Karpas-422 (cell line): ENCODE measurements at regions not wholly inside any gene's neighbourhood (a gene's known extent, or its start where the extent isn't known, plus 50 kb on each side); places are given as distances from the start of the nearest gene placed in this dataset.
"Not testable (repeated sequence)": the region's sequence is repeated elsewhere in the genome, so short reads cannot be mapped to it uniquely, and the experiment has no call there.

Source experiments
- DNase-seq: peaks from one replicate; pipeline ENCODE4 v3.0.0-alpha.2; 2015
- H2AFZ ChIP-seq: fragments of 200-600 bp; sonication (generic); 2 replicates; pipeline ENCODE4 v1.6.1; 2014; ENCODE audit warnings: antibody characterized with exemption, low read length, mixed read lengths
- H3K27ac ChIP-seq: fragments of 200-600 bp; sonication (generic); 2 replicates; pipeline ENCODE4 v1.5.1; 2014; ENCODE audit warnings: mild to moderate bottlenecking, low read length, moderate library complexity
- H3K27me3 ChIP-seq: fragments of 200-600 bp; sonication (generic); 2 replicates; pipeline ENCODE4 v1.6.1; 2014; ENCODE audit warnings: low read length, mixed read lengths
- H3K36me3 ChIP-seq: fragments of 200-600 bp; sonication (generic); 2 replicates; pipeline ENCODE4 v1.6.1; 2014; ENCODE audit warnings: low read length, mixed read lengths; ENCODE audit not compliant: insufficient read depth
- H3K4me1 ChIP-seq: fragments of 200-600 bp; sonication (generic); 2 replicates; pipeline ENCODE4 v1.6.1; 2014; ENCODE audit warnings: mild to moderate bottlenecking, low read length, mixed read lengths
- H3K4me2 ChIP-seq: fragments of 200-600 bp; sonication (generic); 2 replicates; pipeline ENCODE4 v1.6.1; 2014; ENCODE audit warnings: low read length, low read depth, mild to moderate bottlenecking; ENCODE audit not compliant: poor library complexity, severe bottlenecking
- H3K4me3 ChIP-seq: fragments of 200-600 bp; sonication (generic); 2 replicates; pipeline ENCODE4 v1.5.1; 2014; ENCODE audit warnings: mild to moderate bottlenecking, antibody characterized with exemption, low read length, mixed read lengths
- H3K79me2 ChIP-seq: fragments of 200-600 bp; sonication (generic); 2 replicates; pipeline ENCODE4 v1.6.1; 2014; ENCODE audit warnings: mild to moderate bottlenecking, low read length, mixed read lengths
- H3K9ac ChIP-seq: fragments of 200-600 bp; sonication (generic); 2 replicates; pipeline ENCODE4 v1.6.0; 2014; ENCODE audit warnings: low read length
- H3K9me2 ChIP-seq: fragments of 200-600 bp; sonication (generic), shearing (Covaris generic); replicated peaks from 2 replicates; pipeline ENCODE4 v1.6.0; 2014; ENCODE audit warnings: mild to moderate bottlenecking, low read length, moderate library complexity; ENCODE audit not compliant: insufficient read depth
- H3K9me3 ChIP-seq: fragments of 300-700, 200-600 bp; sonication (generic); 2 replicates; pipeline ENCODE4 v1.6.1; 2014; ENCODE audit warnings: low read length, mixed read lengths
- H4K20me1 ChIP-seq: fragments of 200-600 bp; sonication (generic); 2 replicates; pipeline ENCODE4 v1.6.1; 2014; ENCODE audit warnings: mild to moderate bottlenecking, antibody characterized with exemption, low read length, low read depth; ENCODE audit not compliant: insufficient read depth

DNA sequence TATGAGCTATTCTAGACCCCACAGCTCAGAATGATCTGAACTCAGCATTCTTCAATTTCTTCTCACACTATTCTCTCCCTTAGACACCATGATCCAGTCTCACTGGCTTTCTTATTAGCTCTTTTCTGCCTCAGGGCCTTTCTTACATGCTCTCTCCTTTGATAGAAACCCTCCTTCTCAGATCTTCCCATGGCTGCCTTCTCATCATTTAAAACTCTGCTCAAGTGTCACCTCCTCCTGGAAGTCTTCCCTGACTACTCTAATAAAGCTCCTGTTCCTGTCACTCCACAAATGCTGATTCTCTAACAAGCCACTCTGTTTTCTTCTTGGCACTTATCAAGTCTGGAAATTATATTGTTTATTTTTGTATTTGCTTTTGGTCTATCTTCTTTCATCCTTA lies 131.1 kb downstream of the HNMT start:
- Histone ChIP-seq H3K4me3 (no peak overlapping the region), H3K4me1 (no peaks in the 10 kb centered on the region), H3K4me2 (no peak overlapping the region), H3K27ac (no peak overlapping the region), H3K9ac (no peak overlapping the region), H2AFZ (no peak overlapping the region), H3K9me2 (no peaks in the 10 kb centered on the region), H4K20me1 (0 out of 2 replicates have a peak, but pooled peaks cover 3% of the 10 kb centered on the region), H3K27me3 (no peaks in the 10 kb centered on the region), H3K36me3 (no peaks in the 10 kb centered on the region), H3K79me2 (no peaks in the 10 kb centered on the region), H3K9me3 (no peaks in the 10 kb centered on the region)
- no peak for DNase-seq

- H3K79me2 ChIP-seq, H3K4me1 ChIP-seq, DNase-seq, H3K9me3 ChIP-seq, H4K20me1 ChIP-seq, H3K27ac ChIP-seq, H3K9ac ChIP-seq, H3K36me3 ChIP-seq, H2AFZ ChIP-seq, H3K27me3 ChIP-seq, H3K4me2 ChIP-seq, H3K9me2 ChIP-seq, H3K4me3 ChIP-seq: not testable (repeated sequence)
Observed at GRCh38 chr2:138099288-138099687, 135.0 kb downstream of the HNMT start.

GRCh38 chr2:138101718-138102117 lies 137.4 kb downstream of the HNMT start:
- DNase-seq = no peak
- Histone ChIP-seq H3K79me2 (no peaks in the 10 kb centered on the region), H3K9me3 (no peaks in the 10 kb centered on the region), H2AFZ (no peak overlapping the region), H4K20me1 (no peaks in the 10 kb centered on the region), H3K36me3 (no peaks in the 10 kb centered on the region), H3K27me3 (no peaks in the 10 kb centered on the region), H3K9ac (no peak overlapping the region), H3K27ac (no peak overlapping the region), H3K9me2 (no peaks in the 10 kb centered on the region), H3K4me1 (no peaks in the 10 kb centered on the region), H3K4me2 (no peak overlapping the region), H3K4me3 (no peak overlapping the region)

DNA sequence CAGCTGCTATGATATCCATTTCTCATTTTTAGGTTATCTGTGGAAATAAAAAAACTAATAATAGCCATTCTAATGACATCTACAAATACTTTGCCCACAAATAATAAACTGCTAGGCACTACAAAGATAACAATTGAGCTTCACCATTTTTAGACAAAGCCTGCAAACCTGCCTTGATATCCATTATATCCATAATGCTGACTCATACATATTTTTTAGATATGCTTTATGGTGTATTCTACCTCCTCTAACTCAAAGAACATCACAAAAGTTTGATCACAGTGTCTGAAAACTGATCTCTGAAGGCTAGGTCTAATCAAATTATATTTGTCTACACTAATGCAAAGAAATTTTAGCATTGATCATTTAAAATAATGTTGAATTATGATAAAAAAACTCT lies 138.4 kb downstream of the HNMT start:
- H3K27me3 ChIP-seq = no peaks in the 10 kb centered on the region
- no peaks in the 10 kb centered on the region for H3K4me1 ChIP-seq
- H4K20me1 ChIP-seq = no peaks in the 10 kb centered on the region
- H3K36me3 ChIP-seq = no peaks in the 10 kb centered on the region
- no peak for DNase-seq
- H3K9me3 ChIP-seq = no peaks in the 10 kb centered on the region
- no peak overlapping the region for H3K4me2 ChIP-seq
- H3K9me2 ChIP-seq = no peaks in the 10 kb centered on the region
- no peak overlapping the region for H3K4me3 ChIP-seq
- no peaks in the 10 kb centered on the region for H3K79me2 ChIP-seq
- H3K27ac ChIP-seq = no peak overlapping the region
- H2AFZ ChIP-seq = no peak overlapping the region
- no peak overlapping the region for H3K9ac ChIP-seq

GRCh38 chr2:138103156-138103555 lies 138.9 kb downstream of the HNMT start:
- no peak overlapping the region for H2AFZ ChIP-seq
- H3K4me1 ChIP-seq = no peaks in the 10 kb centered on the region
- H3K9me2 ChIP-seq = no peaks in the 10 kb centered on the region
- H3K36me3 ChIP-seq = no peaks in the 10 kb centered on the region
- H3K4me3 ChIP-seq = no peak overlapping the region
- H3K79me2 ChIP-seq = no peaks in the 10 kb centered on the region
- no peak overlapping the region for H3K9ac ChIP-seq
- H3K4me2 ChIP-seq = no peak overlapping the region
- no peak for DNase-seq
- H3K27me3 ChIP-seq = no peaks in the 10 kb centered on the region
- no peaks in the 10 kb centered on the region for H3K9me3 ChIP-seq
- no peak overlapping the region for H3K27ac ChIP-seq
- no peaks in the 10 kb centered on the region for H4K20me1 ChIP-seq

- no peaks in the 10 kb centered on the region for H3K4me1 ChIP-seq
- no peaks in the 10 kb centered on the region for H3K36me3 ChIP-seq
- H4K20me1 ChIP-seq = no peaks in the 10 kb centered on the region
- no peaks in the 10 kb centered on the region for H3K79me2 ChIP-seq
- no peak for DNase-seq
- H3K9me3 ChIP-seq = no peaks in the 10 kb centered on the region
- H3K27ac ChIP-seq = no peak overlapping the region
- H3K9me2 ChIP-seq = no peaks in the 10 kb centered on the region
- H3K27me3 ChIP-seq = no peaks in the 10 kb centered on the region
- no peak overlapping the region for H3K4me3 ChIP-seq
- no peak overlapping the region for H2AFZ ChIP-seq
- no peak overlapping the region for H3K4me2 ChIP-seq
- H3K9ac ChIP-seq = no peak overlapping the region
Observed at GRCh38 chr2:138104071-138104470, 139.8 kb downstream of the HNMT start.

GRCh38 chr2:138105358-138105757 lies 141.1 kb downstream of the HNMT start:
- Histone ChIP-seq H3K9ac (no peak overlapping the region), H3K4me3 (no peak overlapping the region), H3K9me2 (no peaks in the 10 kb centered on the region), H3K9me3 (no peaks in the 10 kb centered on the region), H3K36me3 (no peaks in the 10 kb centered on the region), H2AFZ (no peak overlapping the region), H3K4me2 (no peak overlapping the region), H3K27me3 (no peaks in the 10 kb centered on the region), H3K4me1 (no peaks in the 10 kb centered on the region), H3K27ac (no peak overlapping the region), H4K20me1 (no peaks in the 10 kb centered on the region), H3K79me2 (no peaks in the 10 kb centered on the region)
- no peak for DNase-seq

DNA sequence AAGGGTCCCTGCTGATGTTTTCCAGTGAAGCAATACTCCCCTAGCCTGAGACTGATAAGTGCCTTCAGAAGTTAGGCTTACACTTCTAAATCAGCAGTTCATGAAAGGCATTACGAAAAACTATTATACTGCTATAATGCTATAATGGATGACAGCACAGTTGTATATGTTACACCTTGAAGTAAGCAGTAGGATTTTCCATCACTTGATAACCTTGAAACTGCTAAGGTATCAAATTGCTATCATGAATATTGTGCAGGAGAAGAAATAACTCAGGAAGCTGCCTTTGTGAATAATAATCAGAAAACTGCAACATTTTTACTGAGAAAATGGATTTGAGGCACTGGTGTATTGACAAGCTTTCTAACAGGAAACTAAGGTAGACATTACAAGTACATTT lies 142.3 kb downstream of the HNMT start:
- DNase-seq = no peak
- no peak overlapping the region for H3K4me3 ChIP-seq
- no peak overlapping the region for H3K9ac ChIP-seq
- H2AFZ ChIP-seq = no peak overlapping the region
- H3K9me2 ChIP-seq = no peaks in the 10 kb centered on the region
- H3K4me1 ChIP-seq = no peaks in the 10 kb centered on the region
- no peak overlapping the region for H3K4me2 ChIP-seq
- no peaks in the 10 kb centered on the region for H3K9me3 ChIP-seq
- no peak overlapping the region for H3K27ac ChIP-seq
- no peaks in the 10 kb centered on the region for H3K79me2 ChIP-seq
- H3K27me3 ChIP-seq = no peaks in the 10 kb centered on the region
- no peaks in the 10 kb centered on the region for H3K36me3 ChIP-seq
- no peaks in the 10 kb centered on the region for H4K20me1 ChIP-seq

DNA sequence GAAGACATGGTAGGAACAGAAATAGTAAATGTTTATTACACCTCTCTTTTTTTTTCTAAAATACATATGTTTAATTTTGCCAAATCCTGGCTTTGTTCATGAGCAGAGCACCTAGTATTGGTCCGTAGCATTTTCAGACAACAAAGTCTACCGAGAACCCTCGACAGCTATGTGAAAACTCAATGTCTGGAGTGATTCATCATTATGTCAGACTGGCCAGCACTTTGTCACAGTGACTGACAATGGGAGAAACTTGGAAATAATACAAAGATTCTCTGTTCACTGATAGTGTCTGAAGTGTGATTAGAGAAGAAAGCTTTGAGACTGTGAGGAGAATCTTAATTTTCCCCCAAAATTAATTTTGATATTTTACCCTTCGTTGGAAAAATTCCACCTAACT lies 143.0 kb downstream of the HNMT start:
- H3K4me2 ChIP-seq = no peak overlapping the region
- no peak overlapping the region for H3K9ac ChIP-seq
- no peak overlapping the region for H3K27ac ChIP-seq
- no peaks in the 10 kb centered on the region for H3K9me3 ChIP-seq
- H3K4me1 ChIP-seq = no peaks in the 10 kb centered on the region
- no peak for DNase-seq
- no peaks in the 10 kb centered on the region for H3K9me2 ChIP-seq
- H3K36me3 ChIP-seq = no peaks in the 10 kb centered on the region
- H3K79me2 ChIP-seq = no peaks in the 10 kb centered on the region
- H2AFZ ChIP-seq = no peak overlapping the region
- H3K27me3 ChIP-seq = no peaks in the 10 kb centered on the region
- no peaks in the 10 kb centered on the region for H4K20me1 ChIP-seq
- no peak overlapping the region for H3K4me3 ChIP-seq
